ENCODE measurements at regions not wholly inside any gene's neighbourhood (a gene's known extent, or its start where the extent isn't known, plus 50 kb on each side); places are given as distances from the start of the nearest gene placed in this dataset.

- TF ChIP-seq RAD21 (IDR thresholded peaks at IDR 0.05; ENCODE audit: low read depth): no peak
- TF ChIP-seq CREB1 (IDR thresholded peaks at IDR 0.05; ENCODE audit: low read depth): no peak
- TF ChIP-seq FOXM1 (IDR thresholded peaks at IDR 0.05; ENCODE audit: borderline replicate concordance, low read depth): no peak
- TF ChIP-seq, protein P1, sequence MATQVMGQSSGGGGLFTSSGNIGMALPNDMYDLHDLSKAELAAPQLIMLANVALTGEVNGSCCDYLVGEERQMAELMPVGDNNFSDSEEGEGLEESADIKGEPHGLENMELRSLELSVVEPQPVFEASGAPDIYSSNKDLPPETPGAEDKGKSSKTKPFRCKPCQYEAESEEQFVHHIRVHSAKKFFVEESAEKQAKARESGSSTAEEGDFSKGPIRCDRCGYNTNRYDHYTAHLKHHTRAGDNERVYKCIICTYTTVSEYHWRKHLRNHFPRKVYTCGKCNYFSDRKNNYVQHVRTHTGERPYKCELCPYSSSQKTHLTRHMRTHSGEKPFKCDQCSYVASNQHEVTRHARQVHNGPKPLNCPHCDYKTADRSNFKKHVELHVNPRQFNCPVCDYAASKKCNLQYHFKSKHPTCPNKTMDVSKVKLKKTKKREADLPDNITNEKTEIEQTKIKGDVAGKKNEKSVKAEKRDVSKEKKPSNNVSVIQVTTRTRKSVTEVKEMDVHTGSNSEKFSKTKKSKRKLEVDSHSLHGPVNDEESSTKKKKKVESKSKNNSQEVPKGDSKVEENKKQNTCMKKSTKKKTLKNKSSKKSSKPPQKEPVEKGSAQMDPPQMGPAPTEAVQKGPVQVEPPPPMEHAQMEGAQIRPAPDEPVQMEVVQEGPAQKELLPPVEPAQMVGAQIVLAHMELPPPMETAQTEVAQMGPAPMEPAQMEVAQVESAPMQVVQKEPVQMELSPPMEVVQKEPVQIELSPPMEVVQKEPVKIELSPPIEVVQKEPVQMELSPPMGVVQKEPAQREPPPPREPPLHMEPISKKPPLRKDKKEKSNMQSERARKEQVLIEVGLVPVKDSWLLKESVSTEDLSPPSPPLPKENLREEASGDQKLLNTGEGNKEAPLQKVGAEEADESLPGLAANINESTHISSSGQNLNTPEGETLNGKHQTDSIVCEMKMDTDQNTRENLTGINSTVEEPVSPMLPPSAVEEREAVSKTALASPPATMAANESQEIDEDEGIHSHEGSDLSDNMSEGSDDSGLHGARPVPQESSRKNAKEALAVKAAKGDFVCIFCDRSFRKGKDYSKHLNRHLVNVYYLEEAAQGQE (IDR thresholded peaks at IDR 0.05; ENCODE audit: low read depth): no peak
- TF ChIP-seq EP300 (IDR thresholded peaks at IDR 0.05; ENCODE audit: borderline replicate concordance): no peak
Observed at GRCh38 chr13:37443538-37443937, 155.0 kb downstream of the POSTN start.

Measured in Ishikawa (cell line).